WI38 (cell line): ENCODE measurements at regions not wholly inside any gene's neighbourhood (a gene's known extent, or its start where the extent isn't known, plus 50 kb on each side); places are given as distances from the start of the nearest gene placed in this dataset.

Experiments
- H3K4me3 ChIP-seq: 2 replicates; pipeline ENCODE4 v1.5.1; 2011; ENCODE audit warnings: low read depth, mild to moderate bottlenecking, control low read depth, low read length
- CTCF ChIP-seq: IDR thresholded peaks from 2 replicates; pipeline ENCODE4 v1.5.1; 2012; ENCODE audit warnings: low read depth, mild to moderate bottlenecking, control low read depth, low read length

GRCh38 chr2:65595630-65596029, 163.2 kb upstream of the SPRED2 start:
- H3K4me3 ChIP-seq = no peak overlapping the region
- no peak for TF ChIP-seq CTCF

GRCh38 chr2:65594150-65594549, 161.8 kb upstream of the SPRED2 start:
- TF ChIP-seq CTCF = no peak
- no peak overlapping the region for H3K4me3 ChIP-seq

- no peak for TF ChIP-seq CTCF
- no peak overlapping the region for H3K4me3 ChIP-seq
Observed at GRCh38 chr2:65589667-65590066, 157.3 kb upstream of the SPRED2 start.

GRCh38 chr2:65587779-65588178, 155.4 kb upstream of the SPRED2 start:
- H3K4me3 ChIP-seq = no peak overlapping the region
- no peak for TF ChIP-seq CTCF

GRCh38 chr2:65586516-65586915, 154.1 kb upstream of the SPRED2 start:
- no peak overlapping the region for H3K4me3 ChIP-seq
- no peak for TF ChIP-seq CTCF

GRCh38 chr2:65583061-65583460, 150.7 kb upstream of the SPRED2 start:
- H3K4me3 ChIP-seq = no peak overlapping the region
- TF ChIP-seq CTCF = no peak

- H3K4me3 ChIP-seq = no peak overlapping the region
- TF ChIP-seq CTCF = no peak
Observed at GRCh38 chr2:65582364-65582763, 150.0 kb upstream of the SPRED2 start.

GRCh38 chr2:65580824-65581223, 148.4 kb upstream of the SPRED2 start:
- H3K4me3 ChIP-seq = no peak overlapping the region
- no peak for TF ChIP-seq CTCF
